ENCODE measurements at regions not wholly inside any gene's neighbourhood (a gene's known extent, or its start where the extent isn't known, plus 50 kb on each side); places are given as distances from the start of the nearest gene placed in this dataset.

DNA sequence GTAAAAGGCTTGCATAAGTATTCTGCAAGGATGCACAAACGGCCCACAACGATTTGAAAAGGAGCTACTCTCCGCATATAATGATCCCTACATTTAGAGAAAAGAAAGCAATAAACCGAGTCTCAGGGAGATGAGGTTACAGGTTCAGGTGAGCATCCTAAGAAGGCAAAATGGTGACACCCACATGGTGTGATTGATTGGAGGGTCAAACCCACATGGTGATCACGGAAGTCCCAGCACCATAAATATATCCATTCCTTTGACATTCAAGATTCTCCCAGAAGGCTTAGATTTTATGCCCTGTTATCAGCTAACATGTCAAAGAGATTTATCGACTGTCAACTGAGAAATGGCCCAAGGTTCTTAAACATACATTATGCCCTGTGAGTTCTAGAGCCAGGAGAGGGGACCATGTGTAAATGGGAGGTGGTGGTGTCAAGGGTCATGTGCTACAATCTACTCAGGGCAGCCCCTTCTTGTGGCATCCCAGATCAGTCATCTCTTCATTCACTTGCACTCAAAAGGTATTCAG is 282.2 kb downstream of the EMP1 start:
- Histone ChIP-seq H3K9me3 (replicated peaks in 1 of 3) (no peaks in the 10 kb centered on the region), H3K27ac (no peak overlapping the region), H3K27me3 (no peaks in the 10 kb centered on the region), H3K36me3 (replicated peaks in 1 of 2) (no peaks in the 10 kb centered on the region), H3K4me1 (replicated peaks in 1 of 2) (no peaks in the 10 kb centered on the region), H3K4me3 (no peak overlapping the region)
- DNase-seq, result no peak
- intact Hi-C loops (cut with DNase I), result no loop called here
- 57 to 64% (median 62%) methylated on average over 6 of the region's 6 CpGs for WGBS, 4 donors
- TF ChIP-seq POLR2A (IDR thresholded peaks at IDR 0.05), result no peak
- TF ChIP-seq, protein P1, sequence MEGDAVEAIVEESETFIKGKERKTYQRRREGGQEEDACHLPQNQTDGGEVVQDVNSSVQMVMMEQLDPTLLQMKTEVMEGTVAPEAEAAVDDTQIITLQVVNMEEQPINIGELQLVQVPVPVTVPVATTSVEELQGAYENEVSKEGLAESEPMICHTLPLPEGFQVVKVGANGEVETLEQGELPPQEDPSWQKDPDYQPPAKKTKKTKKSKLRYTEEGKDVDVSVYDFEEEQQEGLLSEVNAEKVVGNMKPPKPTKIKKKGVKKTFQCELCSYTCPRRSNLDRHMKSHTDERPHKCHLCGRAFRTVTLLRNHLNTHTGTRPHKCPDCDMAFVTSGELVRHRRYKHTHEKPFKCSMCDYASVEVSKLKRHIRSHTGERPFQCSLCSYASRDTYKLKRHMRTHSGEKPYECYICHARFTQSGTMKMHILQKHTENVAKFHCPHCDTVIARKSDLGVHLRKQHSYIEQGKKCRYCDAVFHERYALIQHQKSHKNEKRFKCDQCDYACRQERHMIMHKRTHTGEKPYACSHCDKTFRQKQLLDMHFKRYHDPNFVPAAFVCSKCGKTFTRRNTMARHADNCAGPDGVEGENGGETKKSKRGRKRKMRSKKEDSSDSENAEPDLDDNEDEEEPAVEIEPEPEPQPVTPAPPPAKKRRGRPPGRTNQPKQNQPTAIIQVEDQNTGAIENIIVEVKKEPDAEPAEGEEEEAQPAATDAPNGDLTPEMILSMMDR (IDR thresholded peaks at IDR 0.05), result no peak

DNA sequence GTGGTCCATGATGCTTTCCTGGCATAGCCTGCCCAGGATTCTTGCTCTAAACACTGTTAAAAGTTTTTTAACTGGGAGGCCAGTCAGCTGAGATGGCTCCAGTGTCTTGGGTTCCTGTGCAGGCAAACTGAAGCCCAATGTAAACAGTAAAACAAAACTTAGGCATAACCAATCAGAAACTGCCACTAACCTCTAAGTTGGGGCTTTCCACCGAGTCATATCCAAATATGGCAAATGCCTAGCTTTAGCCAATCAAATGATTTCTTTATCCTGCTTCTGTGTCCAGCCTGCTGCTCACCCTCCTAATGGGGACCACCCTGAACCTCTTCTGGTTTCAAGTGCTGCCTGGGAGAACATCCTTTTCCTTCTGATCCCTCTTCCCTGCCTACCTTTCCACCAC is 277.9 kb downstream of the EMP1 start:
- H3K27me3 ChIP-seq, result no peaks in the 10 kb centered on the region
- 63 to 80% (median 66%) methylated on average over 1 of the region's 1 CpG for WGBS, 4 donors
- TF ChIP-seq, protein P1 (IDR thresholded peaks at IDR 0.05), result no peak
- no peak for TF ChIP-seq POLR2A (IDR thresholded peaks at IDR 0.05)
- no peaks in the 10 kb centered on the region for H3K36me3 ChIP-seq (replicated peaks in 1 of 2)
- H3K27ac ChIP-seq, result no peak overlapping the region
- no peak overlapping the region for H3K4me3 ChIP-seq
- H3K9me3 ChIP-seq (replicated peaks in 1 of 3), result no peaks in the 10 kb centered on the region
- no peak for DNase-seq
- no peaks in the 10 kb centered on the region for H3K4me1 ChIP-seq (replicated peaks in 1 of 2)
- intact Hi-C loops (cut with DNase I), result no loop called here

DNA sequence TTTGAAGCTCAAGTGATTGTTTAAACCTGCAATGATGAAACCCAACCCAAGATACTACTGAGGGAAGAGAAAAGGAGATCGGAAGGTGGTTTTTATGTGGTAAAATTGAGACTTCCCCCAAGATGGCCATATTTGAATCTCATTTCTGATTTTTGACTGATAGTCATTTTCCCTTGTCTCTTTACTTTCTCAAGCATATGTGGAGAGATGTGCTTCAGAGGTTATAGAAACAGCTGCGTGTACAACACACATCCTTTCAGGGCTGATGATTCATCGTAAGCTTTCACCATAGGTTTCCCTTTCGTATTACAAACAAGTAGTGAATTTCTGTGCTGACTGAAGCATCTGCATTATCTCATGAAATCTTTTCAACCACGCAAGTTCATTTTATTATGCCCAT is 276.2 kb downstream of the EMP1 start:
- no peaks in the 10 kb centered on the region for H3K27me3 ChIP-seq
- intact Hi-C loops (cut with DNase I), result no loop called here
- H3K9me3 ChIP-seq (replicated peaks in 1 of 3), result no peaks in the 10 kb centered on the region
- no peak overlapping the region for H3K4me3 ChIP-seq
- no peak overlapping the region for H3K27ac ChIP-seq
- no peaks in the 10 kb centered on the region for H3K4me1 ChIP-seq (replicated peaks in 1 of 2)
- WGBS, 4 donors, result 71 to 83% (median 79%) methylated on average over 5 of the region's 5 CpGs
- no peaks in the 10 kb centered on the region for H3K36me3 ChIP-seq (replicated peaks in 1 of 2)
- TF ChIP-seq, protein P1 (IDR thresholded peaks at IDR 0.05), result no peak
- no peak for TF ChIP-seq POLR2A (IDR thresholded peaks at IDR 0.05)
- DNase-seq, result no peak

DNA sequence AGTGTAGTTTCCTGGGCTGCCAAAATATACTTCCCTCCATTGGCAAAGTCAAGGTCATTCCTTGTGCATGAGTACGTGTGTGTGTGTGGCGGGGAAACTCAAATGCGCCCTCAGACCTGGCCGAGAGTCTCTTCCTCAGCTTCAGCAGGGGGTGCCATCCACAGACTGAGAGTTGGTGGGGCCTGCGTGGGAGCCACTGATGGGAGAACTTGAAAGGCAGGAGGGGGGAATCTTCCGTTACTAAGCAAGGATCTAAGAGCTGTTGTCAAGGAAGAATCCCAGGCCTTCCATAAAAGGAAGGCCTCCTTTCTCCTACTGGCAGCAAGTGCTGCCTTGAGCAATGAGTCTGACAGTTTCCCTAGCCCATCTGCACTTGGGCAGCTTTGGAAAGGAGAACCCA is 274.9 kb downstream of the EMP1 start:
- no peaks in the 10 kb centered on the region for H3K4me1 ChIP-seq (replicated peaks in 1 of 2)
- no peak for DNase-seq
- H3K36me3 ChIP-seq (replicated peaks in 1 of 2), result no peaks in the 10 kb centered on the region
- no peak overlapping the region for H3K4me3 ChIP-seq
- 77 to 85% (median 80%) methylated on average over 6 of the region's 6 CpGs for WGBS, 4 donors
- H3K27me3 ChIP-seq, result no peaks in the 10 kb centered on the region
- H3K9me3 ChIP-seq (replicated peaks in 1 of 3), result no peaks in the 10 kb centered on the region
- intact Hi-C loops (cut with DNase I), result no loop called here
- TF ChIP-seq, protein P1 (IDR thresholded peaks at IDR 0.05), result no peak
- no peak for TF ChIP-seq POLR2A (IDR thresholded peaks at IDR 0.05)
- H3K27ac ChIP-seq, result no peak overlapping the region
